ENCODE measurements at regions not wholly inside any gene's neighbourhood (a gene's known extent, or its start where the extent isn't known, plus 50 kb on each side); places are given as distances from the start of the nearest gene placed in this dataset.

DNA sequence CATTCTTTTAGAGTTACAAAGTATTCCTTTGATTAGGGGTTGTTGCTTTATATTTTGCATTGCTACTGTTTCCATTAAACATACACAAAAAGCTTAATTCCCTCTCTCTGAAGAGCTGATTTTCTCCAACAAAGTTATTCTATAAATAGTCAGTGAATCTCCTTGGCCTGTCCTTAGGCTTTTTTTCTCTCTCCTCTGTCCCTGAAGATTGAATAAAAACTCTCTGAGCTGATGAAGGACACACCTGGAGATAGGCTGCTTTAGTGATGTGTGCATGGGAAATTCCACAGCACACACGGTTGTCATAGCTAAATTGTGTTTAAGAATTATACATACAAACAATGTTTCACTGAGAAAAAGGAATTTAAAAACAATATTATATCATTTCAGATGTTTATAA lies 90.5 kb upstream of the TMEM106B start:
- in situ Hi-C loops (cut with HindIII; ENCODE audit: low sequenced_read_pairs) = no loop called here

DNA sequence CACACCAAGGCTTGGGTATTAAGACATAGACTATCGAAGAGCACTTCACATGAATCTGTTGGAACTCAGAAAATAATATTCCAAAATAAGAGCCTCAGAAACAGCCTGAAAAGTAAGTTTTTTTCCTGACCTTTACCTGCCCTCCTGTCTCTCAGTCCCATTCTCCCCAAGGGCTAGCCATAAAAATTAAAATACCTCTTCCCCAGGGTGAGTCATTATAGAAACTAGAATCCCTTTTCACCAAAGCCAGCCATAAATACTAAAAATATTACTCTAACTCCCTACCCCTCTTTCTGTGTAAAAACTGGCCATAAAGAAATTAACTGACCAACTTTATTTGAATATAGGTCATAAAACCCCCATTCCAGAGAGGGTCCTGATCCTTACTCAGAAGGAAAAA lies 87.9 kb upstream of the TMEM106B start:
- in situ Hi-C loops (cut with HindIII; ENCODE audit: low sequenced_read_pairs) = no loop called here

DNA sequence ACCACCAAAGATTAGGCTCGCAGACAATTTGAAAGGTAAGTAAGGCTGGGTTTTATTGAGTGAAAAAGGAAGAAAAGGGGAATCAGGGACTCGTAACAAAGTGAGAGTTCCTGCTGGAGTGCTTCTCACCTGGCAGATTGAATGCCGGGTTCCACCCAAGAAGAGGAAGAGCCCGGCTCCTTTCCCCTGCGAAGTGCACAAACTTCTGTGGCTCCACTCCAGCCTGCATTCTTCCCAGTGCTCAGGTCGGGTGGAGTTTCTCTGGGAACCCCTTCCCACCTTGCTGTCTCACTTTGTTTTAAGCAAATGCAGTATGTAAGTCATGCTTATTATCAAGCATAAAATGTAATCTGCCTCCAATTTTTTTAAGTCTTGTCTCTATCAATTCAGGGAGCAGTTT lies 87.1 kb upstream of the TMEM106B start:
- in situ Hi-C loops (cut with HindIII; ENCODE audit: low sequenced_read_pairs) = no loop called here

DNA sequence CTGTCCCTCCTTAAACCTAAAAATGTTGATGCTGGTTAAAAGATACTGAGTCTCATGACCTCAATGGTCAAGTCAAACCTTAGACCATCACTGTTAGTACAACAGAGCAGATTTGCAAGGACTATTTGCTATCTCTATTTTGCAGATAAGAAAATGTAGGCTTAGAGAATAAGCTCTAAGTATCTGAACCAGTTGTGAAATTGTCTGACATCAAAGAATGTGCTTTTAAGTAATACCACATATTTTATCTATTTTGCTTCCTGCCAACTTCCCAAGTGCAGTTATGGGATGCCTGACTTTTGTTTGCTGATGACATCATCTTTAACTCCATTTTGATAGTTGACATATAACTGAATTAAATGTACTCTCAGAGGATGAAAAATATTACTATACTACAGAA lies 83.6 kb upstream of the TMEM106B start:
- in situ Hi-C loops (cut with HindIII; ENCODE audit: low sequenced_read_pairs) = no loop called here

DNA sequence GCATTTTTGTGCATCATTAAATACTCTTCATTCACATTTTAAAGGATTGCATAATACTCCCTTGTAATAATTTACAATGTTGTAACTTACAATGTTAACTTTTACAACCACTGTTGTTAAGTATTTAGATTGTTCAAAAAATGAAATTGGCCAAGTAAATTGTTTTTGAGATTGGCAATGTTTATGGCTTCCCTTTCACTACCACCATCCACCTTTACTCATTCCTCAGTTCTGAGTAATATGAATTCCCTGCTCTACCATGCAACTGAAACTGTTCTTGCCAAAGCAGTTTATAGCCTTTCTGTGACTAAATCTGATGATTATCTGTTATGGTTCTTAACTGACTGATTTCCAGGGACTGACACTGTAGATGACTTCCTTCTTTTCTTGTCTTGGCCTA lies 80.5 kb upstream of the TMEM106B start:
- in situ Hi-C loops (cut with HindIII; ENCODE audit: low sequenced_read_pairs) = no loop called here

DNA sequence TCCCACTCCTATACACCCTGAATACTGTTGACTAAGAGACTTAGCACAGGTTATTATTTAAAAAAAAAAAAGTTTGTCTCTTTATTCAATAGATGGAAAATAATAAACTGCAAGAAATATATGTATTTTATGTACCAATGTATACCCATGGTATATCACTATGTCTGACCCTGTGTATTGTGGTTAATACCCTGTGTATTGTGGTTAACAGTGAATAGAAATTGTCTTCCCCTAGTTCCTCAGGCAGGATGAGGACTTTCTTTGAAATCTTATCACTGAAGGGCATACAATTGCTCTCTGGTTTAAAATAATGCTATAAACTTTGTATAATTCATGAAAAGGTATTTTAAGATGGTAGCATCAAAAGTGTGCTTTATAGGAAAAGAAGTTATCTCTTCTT lies 80.0 kb upstream of the TMEM106B start:
- in situ Hi-C loops (cut with HindIII; ENCODE audit: low sequenced_read_pairs) = no loop called here

DNA sequence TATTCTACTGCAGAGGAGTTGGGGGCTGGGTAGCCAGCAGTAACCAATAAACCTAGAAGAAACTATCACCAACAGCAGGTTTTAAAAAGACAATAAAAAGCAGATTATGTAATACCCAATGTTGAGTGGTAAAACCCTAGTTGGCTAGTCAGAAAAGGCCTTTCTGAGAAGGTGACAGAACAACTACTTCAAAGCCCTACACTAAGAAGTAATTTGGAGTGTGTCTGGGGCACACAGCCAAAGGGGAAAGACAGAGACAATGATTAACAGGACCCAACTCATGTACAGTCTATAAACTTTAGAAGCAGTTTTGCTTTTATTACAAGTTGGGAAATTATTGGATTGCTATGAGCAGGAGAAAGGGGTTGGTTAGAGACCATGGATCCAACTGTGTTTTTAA lies 77.2 kb upstream of the TMEM106B start:
- in situ Hi-C loops (cut with HindIII; ENCODE audit: low sequenced_read_pairs) = no loop called here

DNA sequence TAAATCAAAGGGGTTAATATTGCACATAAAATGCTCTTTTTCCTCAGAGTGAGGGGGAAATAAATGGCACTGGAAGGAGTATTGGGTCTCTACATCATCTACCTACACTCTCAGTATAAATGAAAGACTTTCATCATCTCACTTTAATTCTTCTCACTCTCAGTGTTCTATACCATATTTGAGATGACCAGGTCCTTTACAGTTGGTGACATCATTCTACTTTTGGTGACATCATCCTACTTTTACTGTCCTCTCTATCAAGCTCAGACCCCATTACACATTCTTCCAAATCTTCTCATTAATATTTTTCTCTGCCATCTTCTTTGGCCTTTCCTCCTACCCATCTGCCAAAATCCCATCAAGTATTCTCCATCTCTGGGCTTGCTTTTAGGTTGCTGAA lies 74.6 kb upstream of the TMEM106B start:
- in situ Hi-C loops (cut with HindIII; ENCODE audit: low sequenced_read_pairs) = no loop called here

DNA sequence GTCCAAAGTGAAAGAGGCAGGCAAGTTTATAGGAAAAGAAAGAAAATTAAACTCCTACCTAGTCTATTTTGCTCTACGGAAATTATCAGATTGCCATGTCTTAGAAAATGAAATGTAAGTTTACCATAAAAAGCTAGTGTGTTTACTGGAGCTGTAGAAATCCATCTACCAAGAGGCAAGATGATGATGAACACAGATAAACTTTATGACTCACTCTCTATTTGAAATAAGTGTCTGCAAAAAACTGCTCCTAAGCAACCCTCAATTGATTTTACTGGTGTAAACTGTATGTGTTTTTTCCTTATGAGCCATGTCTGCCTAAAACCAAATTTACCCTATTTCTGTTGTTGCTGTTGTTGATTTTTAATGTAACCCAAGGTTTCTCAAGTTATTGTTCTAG lies 73.8 kb upstream of the TMEM106B start:
- in situ Hi-C loops (cut with HindIII; ENCODE audit: low sequenced_read_pairs) = no loop called here

DNA sequence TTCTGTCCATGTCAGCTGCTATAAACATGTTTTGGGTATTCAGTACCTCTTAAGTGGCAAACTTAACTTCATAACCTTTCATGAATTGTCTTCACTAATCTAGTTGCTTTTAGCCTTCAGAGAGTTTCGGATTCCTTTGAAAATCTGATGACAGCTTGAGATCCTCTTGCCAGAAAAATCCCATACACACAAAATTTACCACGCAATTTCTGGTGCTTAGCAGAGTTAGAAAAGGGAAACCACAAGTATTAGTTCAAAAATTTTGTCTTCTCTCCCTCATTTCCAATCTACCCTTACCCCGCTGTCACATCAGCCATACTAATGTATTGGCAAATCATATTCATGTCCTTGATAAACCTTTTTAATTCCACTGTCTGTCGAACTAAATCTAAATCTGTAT lies 72.7 kb upstream of the TMEM106B start:
- in situ Hi-C loops (cut with HindIII; ENCODE audit: low sequenced_read_pairs) = no loop called here

DNA sequence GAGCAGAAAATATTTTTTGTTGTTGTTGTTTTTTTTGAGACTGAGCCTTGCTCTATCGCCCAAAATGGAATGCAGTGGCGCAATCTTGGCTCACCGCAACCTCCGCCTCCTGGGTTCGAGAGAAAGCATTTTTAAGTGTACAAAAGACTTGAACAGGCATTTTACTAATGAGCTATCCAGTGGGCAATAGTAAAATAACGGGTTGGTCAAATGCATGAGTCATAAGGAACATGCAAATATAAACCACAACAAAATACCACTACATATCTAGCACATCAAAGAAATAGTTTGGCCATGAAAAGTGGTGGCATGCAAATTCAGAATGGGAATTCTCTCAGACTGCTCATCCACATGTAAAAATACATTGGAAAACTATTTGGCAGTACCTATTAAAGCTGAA lies 71.7 kb upstream of the TMEM106B start:
- in situ Hi-C loops (cut with HindIII; ENCODE audit: low sequenced_read_pairs) = no loop called here

DNA sequence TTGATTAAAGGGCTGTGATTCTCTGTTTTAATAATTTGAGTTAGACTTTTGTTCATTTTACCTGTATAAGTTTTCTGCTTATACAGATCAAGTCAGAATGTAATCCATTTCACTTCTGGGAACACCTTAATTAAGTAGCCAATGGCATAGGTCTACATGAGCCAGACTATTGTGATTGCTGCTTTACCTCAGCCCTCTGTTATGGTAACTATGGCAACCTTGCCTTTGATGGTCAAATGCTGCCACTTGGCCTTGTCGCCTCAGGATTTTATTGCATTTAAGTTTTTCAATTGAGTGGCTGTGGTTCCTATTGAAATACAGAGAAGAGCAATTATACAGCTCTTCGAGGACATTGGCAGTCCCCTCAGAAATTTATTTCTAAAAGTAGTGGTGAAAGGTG lies 64.3 kb upstream of the TMEM106B start:
- in situ Hi-C loops (cut with HindIII; ENCODE audit: low sequenced_read_pairs) = no loop called here

DNA sequence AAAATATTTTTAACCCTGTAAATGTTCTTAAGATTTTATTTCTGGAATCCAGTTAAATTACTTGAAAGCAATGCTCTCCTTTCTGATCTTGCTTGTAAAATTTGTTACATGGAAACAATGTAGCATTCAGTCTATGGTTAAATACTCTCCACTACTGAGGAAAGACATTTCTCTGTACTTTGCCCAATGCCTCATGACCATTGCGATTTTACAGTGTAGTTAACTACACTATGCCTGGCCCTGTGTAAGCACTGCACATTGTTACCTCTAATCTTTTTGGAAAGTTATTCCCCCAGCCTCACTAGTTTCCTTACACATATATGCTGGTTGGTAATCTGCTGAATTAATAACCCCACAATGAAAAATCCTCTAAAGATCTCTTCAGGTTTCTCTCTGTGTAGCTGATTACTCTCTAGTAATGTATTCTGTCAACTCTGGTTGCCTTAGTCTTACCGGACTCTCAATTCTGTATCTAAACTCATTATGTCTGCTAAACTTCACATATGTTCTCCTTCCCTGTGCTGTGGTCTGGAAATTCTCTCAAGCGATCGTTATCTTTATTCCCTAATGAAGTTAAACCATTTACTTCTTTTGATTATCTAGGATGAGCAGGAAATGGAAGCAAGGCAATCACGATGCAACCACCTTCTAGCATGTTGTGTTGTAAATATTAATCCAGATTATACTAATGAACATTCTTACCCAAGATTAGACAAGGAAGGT lies 58.7 kb upstream of the TMEM106B start:
- in situ Hi-C loops (cut with HindIII; ENCODE audit: low sequenced_read_pairs) = no loop called here

DNA sequence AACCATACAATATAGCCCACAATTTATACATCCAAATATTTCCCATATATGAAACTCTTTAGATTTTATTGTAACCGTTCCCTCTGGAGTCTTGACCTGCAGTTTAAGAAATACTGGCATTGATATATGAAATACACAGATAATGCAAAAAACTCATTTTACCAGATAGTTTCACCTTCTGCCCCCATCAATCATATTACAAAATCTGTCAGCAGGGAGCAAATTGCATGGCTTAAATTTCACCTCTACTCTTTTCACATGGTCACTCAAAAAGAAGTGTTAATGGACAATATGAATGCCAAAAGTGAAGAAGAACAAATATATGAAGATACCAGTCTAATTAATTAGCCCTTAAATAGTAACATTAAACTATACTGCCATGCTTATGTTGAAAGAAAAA lies 57.0 kb upstream of the TMEM106B start:
- in situ Hi-C loops (cut with HindIII; ENCODE audit: low sequenced_read_pairs) = no loop called here

DNA sequence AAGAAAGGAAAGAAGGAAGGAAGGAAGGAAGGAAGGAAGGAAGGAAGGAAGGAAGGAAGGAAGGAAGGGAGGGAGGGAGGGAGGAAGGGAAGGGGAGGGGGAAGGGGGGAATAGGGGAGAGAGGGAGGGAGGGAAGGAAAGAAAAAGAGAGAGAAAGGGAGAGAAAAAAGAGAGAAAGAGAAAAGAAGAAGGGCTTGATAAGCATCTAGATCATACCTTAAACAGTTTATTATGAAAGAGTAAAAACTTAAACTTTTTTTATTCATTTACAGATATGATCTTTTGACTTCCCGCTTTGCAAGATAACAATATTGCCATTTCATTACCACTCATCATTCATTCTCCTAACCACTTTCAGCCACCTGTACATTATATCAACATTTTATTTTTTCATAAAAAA lies 53.6 kb upstream of the TMEM106B start:
- in situ Hi-C loops (cut with HindIII; ENCODE audit: low sequenced_read_pairs) = no loop called here

DNA sequence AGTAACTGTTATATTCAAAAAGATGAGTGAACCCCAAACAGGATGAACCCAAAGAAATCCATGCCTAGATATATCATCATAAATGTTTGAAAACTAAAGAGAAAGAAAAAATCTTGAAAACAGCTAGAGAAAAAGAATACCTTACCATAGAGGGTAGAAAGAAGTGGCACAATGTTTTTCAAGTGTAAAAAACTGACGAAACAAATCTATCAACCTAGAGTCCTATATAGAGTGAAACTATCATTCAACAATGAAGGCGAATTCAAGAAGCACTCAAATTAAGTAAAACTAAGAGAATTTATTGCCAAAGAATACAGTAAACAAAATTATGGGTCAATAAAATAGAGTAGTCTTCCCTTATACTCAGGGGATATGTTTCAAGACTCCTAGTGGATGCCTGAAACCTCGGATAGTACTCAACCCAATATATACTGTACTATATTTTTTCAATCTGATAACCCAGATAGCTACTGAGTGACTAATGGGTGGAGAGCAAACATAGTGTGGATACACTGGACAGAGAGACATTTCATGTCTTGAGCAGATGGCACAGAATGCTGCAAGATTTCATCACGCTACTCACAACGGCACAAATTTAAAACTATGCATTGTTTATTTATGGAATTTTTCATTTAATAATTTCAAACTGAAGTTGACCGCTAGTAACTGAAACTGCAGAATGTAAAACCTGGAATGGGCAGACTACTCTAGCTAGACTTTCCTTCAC lies 52.6 kb upstream of the TMEM106B start:
- in situ Hi-C loops (cut with HindIII; ENCODE audit: low sequenced_read_pairs) = no loop called here

DNA sequence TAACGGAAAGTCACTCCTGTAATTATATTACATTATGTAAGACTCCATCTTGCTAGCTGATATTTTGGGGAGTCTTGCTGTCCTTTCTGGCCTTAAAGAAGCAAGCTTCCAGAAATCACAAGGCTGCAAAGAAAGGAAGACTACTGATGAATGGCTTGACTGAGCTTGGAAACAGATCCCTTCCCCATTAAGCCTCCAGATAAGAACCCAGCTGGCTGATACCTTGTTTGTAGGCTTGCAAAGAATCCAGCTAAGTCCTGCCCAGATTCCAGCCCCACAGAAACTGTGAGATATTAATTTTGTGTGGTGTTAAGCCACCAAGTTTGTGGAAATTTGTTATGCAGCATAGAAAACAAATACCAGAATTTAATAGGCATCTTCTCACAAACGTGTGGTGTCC lies 49.9 kb upstream of the TMEM106B start:
- in situ Hi-C loops (cut with HindIII; ENCODE audit: low sequenced_read_pairs) = no loop called here
